ENCODE measurements at regions not wholly inside any gene's neighbourhood (a gene's known extent, or its start where the extent isn't known, plus 50 kb on each side); places are given as distances from the start of the nearest gene placed in this dataset.
A peak's percentile ranks its signal among the peaks of the same experiment; 100 is the strongest.

DNA sequence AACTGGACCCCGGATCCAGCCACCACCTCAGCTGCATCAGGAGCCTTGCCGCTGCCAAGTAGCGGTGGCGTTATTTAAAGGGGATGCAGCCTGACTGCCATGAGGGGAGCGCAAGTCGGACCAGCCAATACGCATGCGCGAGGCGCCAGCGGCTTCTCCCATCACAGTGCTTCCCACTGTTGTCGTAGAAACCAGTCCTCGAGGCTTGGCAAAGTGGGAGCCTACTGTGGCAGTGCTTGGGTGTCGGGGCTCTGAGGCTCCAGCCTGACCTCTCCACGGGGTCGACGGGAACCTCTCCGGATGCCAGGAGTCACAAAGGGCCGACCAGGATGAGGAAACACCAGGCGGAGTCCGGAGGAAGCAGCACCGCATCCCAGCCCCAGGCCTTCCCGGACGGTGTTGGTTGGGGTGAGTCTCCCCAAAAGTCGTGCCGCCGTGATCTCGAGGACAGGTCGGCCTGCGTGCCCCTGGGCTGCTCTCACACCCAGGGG, 369.6 kb downstream of the ZNF716 start:
- H3K9me3 ChIP-seq (replicated peaks; ENCODE audit: control insufficient read depth, insufficient read depth, low read depth, low read length) = no peaks in the 10 kb centered on the region
- no peaks in the 10 kb centered on the region for H3K36me3 ChIP-seq (ENCODE audit: control insufficient read depth, insufficient read depth, low read length)
- FAIRE-seq = no peak
- no peak overlapping the region for H3K27ac ChIP-seq (ENCODE audit: extremely low read depth, low read depth, low read length)
- BruUV-seq (replicated peaks) = no TSS peak
- H3K9me1 ChIP-seq (ENCODE audit: control insufficient read depth, insufficient read depth, low read length) = no peaks in the 10 kb centered on the region
- CTCF ChIA-PET (ENCODE audit: low intra/inter-chr PET ratio) = no interaction called here
- no peak overlapping the region for H3K9ac ChIP-seq (ENCODE audit: insufficient read depth in 1 of 2, low read depth in 2 of 2, low read length in 2 of 2)
- 3% methylated on average over 18 of the region's 30 CpGs for WGBS (ENCODE audit: insufficient coverage, low coverage, missing lambda C conversion rate)
- no peaks in the 10 kb centered on the region for H3K27me3 ChIP-seq (ENCODE audit: control insufficient read depth in 2 of 2, insufficient read depth in 2 of 2, low read length in 2 of 2)
- no peaks in the 10 kb centered on the region for H4K20me1 ChIP-seq (replicated peaks; ENCODE audit: control insufficient read depth, insufficient read depth, low read length)
- H3K79me2 ChIP-seq (ENCODE audit: control insufficient read depth, insufficient read depth, low read length) = no peaks in the 10 kb centered on the region
- H3K4me3 ChIP-seq = no peak overlapping the region
- no peak overlapping the region for H3K4me2 ChIP-seq (ENCODE audit: insufficient read depth, low read length)
- intact Hi-C loops (cut with micrococcal nuclease) (no loop called here), in situ Hi-C loops (cut with MboI) (no loop called here)
- TF ChIP-seq, protein P1, sequence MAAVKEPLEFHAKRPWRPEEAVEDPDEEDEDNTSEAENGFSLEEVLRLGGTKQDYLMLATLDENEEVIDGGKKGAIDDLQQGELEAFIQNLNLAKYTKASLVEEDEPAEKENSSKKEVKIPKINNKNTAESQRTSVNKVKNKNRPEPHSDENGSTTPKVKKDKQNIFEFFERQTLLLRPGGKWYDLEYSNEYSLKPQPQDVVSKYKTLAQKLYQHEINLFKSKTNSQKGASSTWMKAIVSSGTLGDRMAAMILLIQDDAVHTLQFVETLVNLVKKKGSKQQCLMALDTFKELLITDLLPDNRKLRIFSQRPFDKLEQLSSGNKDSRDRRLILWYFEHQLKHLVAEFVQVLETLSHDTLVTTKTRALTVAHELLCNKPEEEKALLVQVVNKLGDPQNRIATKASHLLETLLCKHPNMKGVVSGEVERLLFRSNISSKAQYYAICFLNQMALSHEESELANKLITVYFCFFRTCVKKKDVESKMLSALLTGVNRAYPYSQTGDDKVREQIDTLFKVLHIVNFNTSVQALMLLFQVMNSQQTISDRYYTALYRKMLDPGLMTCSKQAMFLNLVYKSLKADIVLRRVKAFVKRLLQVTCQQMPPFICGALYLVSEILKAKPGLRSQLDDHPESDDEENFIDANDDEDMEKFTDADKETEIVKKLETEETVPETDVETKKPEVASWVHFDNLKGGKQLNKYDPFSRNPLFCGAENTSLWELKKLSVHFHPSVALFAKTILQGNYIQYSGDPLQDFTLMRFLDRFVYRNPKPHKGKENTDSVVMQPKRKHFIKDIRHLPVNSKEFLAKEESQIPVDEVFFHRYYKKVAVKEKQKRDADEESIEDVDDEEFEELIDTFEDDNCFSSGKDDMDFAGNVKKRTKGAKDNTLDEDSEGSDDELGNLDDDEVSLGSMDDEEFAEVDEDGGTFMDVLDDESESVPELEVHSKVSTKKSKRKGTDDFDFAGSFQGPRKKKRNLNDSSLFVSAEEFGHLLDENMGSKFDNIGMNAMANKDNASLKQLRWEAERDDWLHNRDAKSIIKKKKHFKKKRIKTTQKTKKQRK (IDR thresholded peaks at IDR 0.05; ENCODE audit: borderline replicate concordance, low read depth, low read length) = no peak
- TF ChIP-seq RBM14 (IDR thresholded peaks at IDR 0.05; ENCODE audit: borderline replicate concordance, insufficient read depth, low read depth, low read length) (no peak), HNRNPL (IDR thresholded peaks at IDR 0.05; ENCODE audit: low read depth, low read length) (no peak), NRF1 (conservative IDR thresholded peaks at IDR 0.05 in 1 of 2, IDR thresholded peaks at IDR 0.05 in 1 of 2) (peak; percentile 65 to 74), EWSR1 (IDR thresholded peaks at IDR 0.05; ENCODE audit: borderline replicate concordance, low read depth, partially characterized antibody) (no peak)
- TF ChIP-seq, protein P2, sequence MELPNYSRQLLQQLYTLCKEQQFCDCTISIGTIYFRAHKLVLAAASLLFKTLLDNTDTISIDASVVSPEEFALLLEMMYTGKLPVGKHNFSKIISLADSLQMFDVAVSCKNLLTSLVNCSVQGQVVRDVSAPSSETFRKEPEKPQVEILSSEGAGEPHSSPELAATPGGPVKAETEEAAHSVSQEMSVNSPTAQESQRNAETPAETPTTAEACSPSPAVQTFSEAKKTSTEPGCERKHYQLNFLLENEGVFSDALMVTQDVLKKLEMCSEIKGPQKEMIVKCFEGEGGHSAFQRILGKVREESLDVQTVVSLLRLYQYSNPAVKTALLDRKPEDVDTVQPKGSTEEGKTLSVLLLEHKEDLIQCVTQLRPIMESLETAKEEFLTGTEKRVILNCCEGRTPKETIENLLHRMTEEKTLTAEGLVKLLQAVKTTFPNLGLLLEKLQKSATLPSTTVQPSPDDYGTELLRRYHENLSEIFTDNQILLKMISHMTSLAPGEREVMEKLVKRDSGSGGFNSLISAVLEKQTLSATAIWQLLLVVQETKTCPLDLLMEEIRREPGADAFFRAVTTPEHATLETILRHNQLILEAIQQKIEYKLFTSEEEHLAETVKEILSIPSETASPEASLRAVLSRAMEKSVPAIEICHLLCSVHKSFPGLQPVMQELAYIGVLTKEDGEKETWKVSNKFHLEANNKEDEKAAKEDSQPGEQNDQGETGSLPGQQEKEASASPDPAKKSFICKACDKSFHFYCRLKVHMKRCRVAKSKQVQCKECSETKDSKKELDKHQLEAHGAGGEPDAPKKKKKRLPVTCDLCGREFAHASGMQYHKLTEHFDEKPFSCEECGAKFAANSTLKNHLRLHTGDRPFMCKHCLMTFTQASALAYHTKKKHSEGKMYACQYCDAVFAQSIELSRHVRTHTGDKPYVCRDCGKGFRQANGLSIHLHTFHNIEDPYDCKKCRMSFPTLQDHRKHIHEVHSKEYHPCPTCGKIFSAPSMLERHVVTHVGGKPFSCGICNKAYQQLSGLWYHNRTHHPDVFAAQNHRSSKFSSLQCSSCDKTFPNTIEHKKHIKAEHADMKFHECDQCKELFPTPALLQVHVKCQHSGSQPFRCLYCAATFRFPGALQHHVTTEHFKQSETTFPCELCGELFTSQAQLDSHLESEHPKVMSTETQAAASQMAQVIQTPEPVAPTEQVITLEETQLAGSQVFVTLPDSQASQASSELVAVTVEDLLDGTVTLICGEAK (IDR thresholded peaks at IDR 0.05) = no peak
- TF ChIP-seq, protein P2 (CRISPR knock-in tag; IDR thresholded peaks at IDR 0.05) = no peak
- peak in 1 of 4 experiments; percentile 5 for DNase-seq (ENCODE audit: extremely low read depth in 1 of 4, low spot score in 3 of 4)
- no peak overlapping the region for H2AFZ ChIP-seq (ENCODE audit: low read depth, low read length)
- no peak for ATAC-seq
- no peaks in the 10 kb centered on the region for H3K4me1 ChIP-seq (replicated peaks in 1 of 2; ENCODE audit: control insufficient read depth in 2 of 2, insufficient read depth in 2 of 2, low read length in 2 of 2)
- POLR2A ChIA-PET = no interaction called here
